ENCODE measurements at regions not wholly inside any gene's neighbourhood (a gene's known extent, or its start where the extent isn't known, plus 50 kb on each side); places are given as distances from the start of the nearest gene placed in this dataset.

- TF ChIP-seq CTCF (IDR thresholded peaks at IDR 0.05; ENCODE audit: low read depth, low read length), result no peak
- no peak overlapping the region for H3K27ac ChIP-seq
- H3K4me3 ChIP-seq, result no peak overlapping the region
- no peaks in the 10 kb centered on the region for H3K36me3 ChIP-seq
- no peaks in the 10 kb centered on the region for H3K9me3 ChIP-seq (ENCODE audit: low read depth)
- H3K4me1 ChIP-seq (ENCODE audit: low read depth), result no peaks in the 10 kb centered on the region
- no peak for DNase-seq (ENCODE audit: low read depth in 1 of 2, low spot score in 1 of 2)
- no peaks in the 10 kb centered on the region for H3K27me3 ChIP-seq
Measured at GRCh38 chr3:67875858-67876257, 221.4 kb upstream of the SUCLG2 start.

GRCh38 chr3:67875338-67875737 lies 220.9 kb upstream of the SUCLG2 start:
- no peak for DNase-seq (ENCODE audit: low read depth in 1 of 2, low spot score in 1 of 2)
- Histone ChIP-seq H3K27me3 (no peaks in the 10 kb centered on the region), H3K9me3 (ENCODE audit: low read depth) (no peaks in the 10 kb centered on the region), H3K36me3 (no peaks in the 10 kb centered on the region), H3K4me3 (no peak overlapping the region), H3K27ac (no peak overlapping the region), H3K4me1 (ENCODE audit: low read depth) (no peaks in the 10 kb centered on the region)
- TF ChIP-seq CTCF (IDR thresholded peaks at IDR 0.05; ENCODE audit: low read depth, low read length), result no peak

- Histone ChIP-seq H3K4me3 (no peak overlapping the region), H3K9me3 (ENCODE audit: low read depth) (no peaks in the 10 kb centered on the region), H3K36me3 (no peaks in the 10 kb centered on the region), H3K27me3 (no peaks in the 10 kb centered on the region), H3K4me1 (ENCODE audit: low read depth) (no peaks in the 10 kb centered on the region), H3K27ac (no peak overlapping the region)
- no peak for DNase-seq (ENCODE audit: low read depth in 1 of 2, low spot score in 1 of 2)
- TF ChIP-seq CTCF (IDR thresholded peaks at IDR 0.05; ENCODE audit: low read depth, low read length), result no peak
Measured at GRCh38 chr3:67870477-67870876, 216.1 kb upstream of the SUCLG2 start.

- Histone ChIP-seq H3K9me3 (ENCODE audit: low read depth) (no peaks in the 10 kb centered on the region), H3K4me1 (ENCODE audit: low read depth) (no peaks in the 10 kb centered on the region), H3K4me3 (no peak overlapping the region), H3K27me3 (no peaks in the 10 kb centered on the region), H3K27ac (no peak overlapping the region), H3K36me3 (no peaks in the 10 kb centered on the region)
- no peak for TF ChIP-seq CTCF (IDR thresholded peaks at IDR 0.05; ENCODE audit: low read depth, low read length)
- DNase-seq (ENCODE audit: low read depth in 1 of 2, low spot score in 1 of 2), result no peak
Measured at GRCh38 chr3:67866571-67866970, 212.2 kb upstream of the SUCLG2 start.

GRCh38 chr3:67864587-67865183 lies 210.3 kb upstream of the SUCLG2 start:
- no peaks in the 10 kb centered on the region for H3K4me1 ChIP-seq (ENCODE audit: low read depth)
- H3K36me3 ChIP-seq, result no peaks in the 10 kb centered on the region
- H3K4me3 ChIP-seq, result no peak overlapping the region
- no peak for DNase-seq (ENCODE audit: low read depth in 1 of 2, low spot score in 1 of 2)
- TF ChIP-seq CTCF (IDR thresholded peaks at IDR 0.05; ENCODE audit: low read depth, low read length), result no peak
- H3K9me3 ChIP-seq (ENCODE audit: low read depth), result no peaks in the 10 kb centered on the region
- H3K27ac ChIP-seq, result no peak overlapping the region
- H3K27me3 ChIP-seq, result no peaks in the 10 kb centered on the region

GRCh38 chr3:67863869-67864268 lies 209.5 kb upstream of the SUCLG2 start:
- no peak for TF ChIP-seq CTCF (IDR thresholded peaks at IDR 0.05; ENCODE audit: low read depth, low read length)
- peak in 1 of 2 donors; percentile 14 for DNase-seq (ENCODE audit: low read depth in 1 of 2, low spot score in 1 of 2)
- no peak overlapping the region for H3K4me3 ChIP-seq
- H3K27me3 ChIP-seq, result no peaks in the 10 kb centered on the region
- H3K27ac ChIP-seq, result no peak overlapping the region
- H3K4me1 ChIP-seq (ENCODE audit: low read depth), result no peaks in the 10 kb centered on the region
- H3K36me3 ChIP-seq, result no peaks in the 10 kb centered on the region
- no peaks in the 10 kb centered on the region for H3K9me3 ChIP-seq (ENCODE audit: low read depth)
